ENCODE measurements at regions not wholly inside any gene's neighbourhood (a gene's known extent, or its start where the extent isn't known, plus 50 kb on each side); places are given as distances from the start of the nearest gene placed in this dataset.

- no peaks in the 10 kb centered on the region for H3K36me3 ChIP-seq (ENCODE audit: control insufficient read depth in 2 of 2, insufficient read depth in 2 of 2, low read length in 1 of 2)
- no peak overlapping the region for H3K27ac ChIP-seq (ENCODE audit: control insufficient read depth, insufficient read depth)
- ATAC-seq (no peak), DNase-seq (ENCODE audit: low read depth, low spot score) (no peak), FAIRE-seq (no peak)
- SMC1A ChIA-PET (ENCODE audit: uncharacterized antibody, unreplicated experiment) = interaction anchor here (5.6 kb wide), 1 partner anchor 261 kb away, joined by 95 read pairs; no protein-coding TSS in a partner anchor
- H3K4me1 ChIP-seq (ENCODE audit: control insufficient read depth, insufficient read depth, low read length) = peaks cover 11% of the 10 kb centered on the region
- intact Hi-C loops (cut with micrococcal nuclease; ENCODE audit: unreplicated experiment) (loop anchor here (2.0 to 5.0 kb wide), 3 partner anchors 120 to 342 kb away; no protein-coding TSS in a partner anchor), in situ Hi-C loops (cut with MboI) (loop anchor here (10.0 kb wide), 1 partner anchor 360 kb away; no protein-coding TSS in a partner anchor)
- H4K20me1 ChIP-seq (ENCODE audit: control insufficient read depth, insufficient read depth) = no peaks in the 10 kb centered on the region
- 30% methylated on average over 6 of the region's 6 CpGs for WGBS (ENCODE audit: insufficient coverage, insufficient replicate concordance, low lambda C conversion rate, missing lambda C conversion rate)
- CTCF ChIA-PET = interaction anchor here (0.9 to 4.3 kb wide), 7 partner anchors 12 to 341 kb away, joined by 3 to 241 read pairs (median 7); no protein-coding TSS in a partner anchor
- BruUV-seq (replicated peaks) = no TSS peak
- H3K9me3 ChIP-seq (replicated peaks; ENCODE audit: control insufficient read depth, insufficient read depth, low read length) = no peaks in the 10 kb centered on the region
- no peak overlapping the region for H2AFZ ChIP-seq (ENCODE audit: control insufficient read depth, low read depth, low read length)
- no peak overlapping the region for H3K4me3 ChIP-seq
- no peak overlapping the region for H3K4me2 ChIP-seq (ENCODE audit: control insufficient read depth, insufficient read depth)
- RAD21 ChIA-PET (ENCODE audit: unreplicated experiment) = no interaction called here
- POLR2A ChIA-PET = interaction anchor here (0.6 kb wide), 1 partner anchor 342 kb away, joined by 5 read pairs; no protein-coding TSS in a partner anchor
- no peak overlapping the region for H3K9ac ChIP-seq (ENCODE audit: control insufficient read depth, insufficient read depth, low read length)
- H3K27me3 ChIP-seq (replicated peaks in 1 of 2; ENCODE audit: control insufficient read depth in 2 of 2, insufficient read depth in 2 of 2, low read length in 1 of 2) = no peaks in the 10 kb centered on the region
- no peak for TF ChIP-seq ZZZ3 (IDR thresholded peaks at IDR 0.05; ENCODE audit: control insufficient read depth, insufficient read length, low read depth)
- no peak for TF ChIP-seq USF1 (IDR thresholded peaks at IDR 0.05; ENCODE audit: borderline replicate concordance, extremely low read length, insufficient read depth, low read depth, low read length)
- H3K79me2 ChIP-seq (ENCODE audit: control insufficient read depth, insufficient read depth, low read length) = no peaks in the 10 kb centered on the region
Measured at GRCh38 chr14:100644383-100644782, 57.2 kb upstream of the BEGAIN start.

GRCh38 chr14:100644784-100645183 lies 57.6 kb upstream of the BEGAIN start:
- Histone ChIP-seq H3K4me3 (no peak overlapping the region), H3K9ac (ENCODE audit: control insufficient read depth, insufficient read depth, low read length) (no peak overlapping the region), H2AFZ (ENCODE audit: control insufficient read depth, low read depth, low read length) (no peak overlapping the region), H4K20me1 (ENCODE audit: control insufficient read depth, insufficient read depth) (no peaks in the 10 kb centered on the region), H3K27me3 (replicated peaks in 1 of 2; ENCODE audit: control insufficient read depth in 2 of 2, insufficient read depth in 2 of 2, low read length in 1 of 2) (no peaks in the 10 kb centered on the region), H3K4me2 (ENCODE audit: control insufficient read depth, insufficient read depth) (no peak overlapping the region), H3K36me3 (ENCODE audit: control insufficient read depth in 2 of 2, insufficient read depth in 2 of 2, low read length in 1 of 2) (no peaks in the 10 kb centered on the region), H3K27ac (ENCODE audit: control insufficient read depth, insufficient read depth) (no peak overlapping the region), H3K9me3 (replicated peaks; ENCODE audit: control insufficient read depth, insufficient read depth, low read length) (no peaks in the 10 kb centered on the region), H3K4me1 (ENCODE audit: control insufficient read depth, insufficient read depth, low read length) (peaks cover 11% of the 10 kb centered on the region), H3K79me2 (ENCODE audit: control insufficient read depth, insufficient read depth, low read length) (no peaks in the 10 kb centered on the region)
- DNase-seq (ENCODE audit: low read depth, low spot score) = no peak
- BruUV-seq (replicated peaks) = no TSS peak
- FAIRE-seq = no peak
- intact Hi-C loops (cut with micrococcal nuclease; ENCODE audit: unreplicated experiment) = loop anchor here (1.0 to 5.0 kb wide), 4 partner anchors 120 to 342 kb away; no protein-coding TSS in a partner anchor
- in situ Hi-C loops (cut with MboI) = loop anchor here (5.0 to 10.0 kb wide), 2 partner anchors 262 to 360 kb away; no protein-coding TSS in a partner anchor
- 1% methylated on average over 8 of the region's 8 CpGs for WGBS (ENCODE audit: insufficient coverage, insufficient replicate concordance, low lambda C conversion rate, missing lambda C conversion rate)
- ATAC-seq = no peak
- RAD21 ChIA-PET (ENCODE audit: unreplicated experiment) = interaction anchor here (1.7 to 2.4 kb wide), 2 partner anchors 121 to 204 kb away, joined by 15 to 36 read pairs; no protein-coding TSS in a partner anchor
- POLR2A ChIA-PET = interaction anchor here (1.4 kb wide), 1 partner anchor 261 kb away, joined by 3 read pairs; no protein-coding TSS in a partner anchor
- SMC1A ChIA-PET (ENCODE audit: uncharacterized antibody, unreplicated experiment) = interaction anchor here (1.0 to 5.6 kb wide), 4 partner anchors 100 to 261 kb away, joined by 4 to 95 read pairs (median 6); no protein-coding TSS in a partner anchor
- CTCF ChIA-PET = interaction anchor here (0.9 to 4.3 kb wide), 14 partner anchors 11 to 354 kb away, joined by 3 to 241 read pairs (median 7); no protein-coding TSS in a partner anchor
- TF ChIP-seq IRF5 (IDR thresholded peaks at IDR 0.05; ENCODE audit: borderline replicate concordance) (no peak), LARP7 (IDR thresholded peaks at IDR 0.05) (no peak), BCL3 (IDR thresholded peaks at IDR 0.05; ENCODE audit: borderline replicate concordance, insufficient read depth, low read depth, low read length, poor library complexity, severe bottlenecking) (no peak), SUPT20H (IDR thresholded peaks at IDR 0.05; ENCODE audit: borderline replicate concordance, control insufficient read depth, low read depth, low read length) (no peak), ZBTB11 (CRISPR knock-in tag; IDR thresholded peaks at IDR 0.05) (no peak)
